ENCODE measurements at regions not wholly inside any gene's neighbourhood (a gene's known extent, or its start where the extent isn't known, plus 50 kb on each side); places are given as distances from the start of the nearest gene placed in this dataset.

DNA sequence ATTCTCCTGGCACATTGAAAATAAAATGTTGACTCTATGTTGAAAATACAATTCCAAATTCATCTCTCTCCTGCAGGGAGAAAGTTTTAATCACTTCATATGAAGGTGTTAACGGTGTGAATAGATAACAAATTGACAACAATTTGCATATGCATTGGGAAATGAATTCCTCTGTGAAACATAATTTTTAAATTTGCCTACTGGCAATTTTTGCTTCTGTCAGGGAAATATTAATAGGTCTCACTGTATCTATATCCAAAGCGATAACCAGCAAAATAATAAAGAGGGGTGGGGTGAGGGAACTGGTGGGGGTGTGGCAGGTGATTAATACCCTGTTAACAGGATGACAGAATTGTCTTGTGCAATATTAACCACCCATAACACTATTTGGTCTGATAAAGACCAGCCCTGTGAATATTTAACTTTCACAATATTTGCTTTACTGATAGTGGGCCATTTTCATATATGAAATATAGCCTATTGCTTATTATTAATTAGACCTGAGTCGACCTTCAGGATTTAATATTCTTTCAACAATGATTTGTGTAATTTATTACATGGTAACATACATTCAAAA lies 239.0 kb upstream of the SSTR1 start:
- TF ChIP-seq, protein P1, sequence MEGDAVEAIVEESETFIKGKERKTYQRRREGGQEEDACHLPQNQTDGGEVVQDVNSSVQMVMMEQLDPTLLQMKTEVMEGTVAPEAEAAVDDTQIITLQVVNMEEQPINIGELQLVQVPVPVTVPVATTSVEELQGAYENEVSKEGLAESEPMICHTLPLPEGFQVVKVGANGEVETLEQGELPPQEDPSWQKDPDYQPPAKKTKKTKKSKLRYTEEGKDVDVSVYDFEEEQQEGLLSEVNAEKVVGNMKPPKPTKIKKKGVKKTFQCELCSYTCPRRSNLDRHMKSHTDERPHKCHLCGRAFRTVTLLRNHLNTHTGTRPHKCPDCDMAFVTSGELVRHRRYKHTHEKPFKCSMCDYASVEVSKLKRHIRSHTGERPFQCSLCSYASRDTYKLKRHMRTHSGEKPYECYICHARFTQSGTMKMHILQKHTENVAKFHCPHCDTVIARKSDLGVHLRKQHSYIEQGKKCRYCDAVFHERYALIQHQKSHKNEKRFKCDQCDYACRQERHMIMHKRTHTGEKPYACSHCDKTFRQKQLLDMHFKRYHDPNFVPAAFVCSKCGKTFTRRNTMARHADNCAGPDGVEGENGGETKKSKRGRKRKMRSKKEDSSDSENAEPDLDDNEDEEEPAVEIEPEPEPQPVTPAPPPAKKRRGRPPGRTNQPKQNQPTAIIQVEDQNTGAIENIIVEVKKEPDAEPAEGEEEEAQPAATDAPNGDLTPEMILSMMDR (IDR thresholded peaks at IDR 0.05; ENCODE audit: insufficient read depth, low read length, poor library complexity, severe bottlenecking): no peak
- no peak for TF ChIP-seq EZH2phosphoT487 (conservative IDR thresholded peaks at IDR 0.05; ENCODE audit: low read length)
